ENCODE measurements at regions not wholly inside any gene's neighbourhood (a gene's known extent, or its start where the extent isn't known, plus 50 kb on each side); places are given as distances from the start of the nearest gene placed in this dataset.
A peak's percentile ranks its signal among the peaks of the same experiment; 100 is the strongest.
"Not testable (repeated sequence)": the region's sequence is repeated elsewhere in the genome, so short reads cannot be mapped to it uniquely, and the experiment has no call there.

- H3K27ac Mint-ChIP-seq; H3K27me3 Mint-ChIP-seq (ENCODE audit: low read depth); POLR2A ChIA-PET; H3K9me3 Mint-ChIP-seq; H3K36me3 Mint-ChIP-seq: not testable (repeated sequence)
- H3K4me1 Mint-ChIP-seq, result peaks cover 52% of the 10 kb centered on the region
- DNase-seq (ENCODE audit: low spot score) (peak; percentile 77), ATAC-seq (peak; percentile 70)
- peak overlapping the region; percentile 41; the same call in 1 of the 2 replicates for H3K4me3 Mint-ChIP-seq
- TF ChIP-seq CTCF (IDR thresholded peaks at IDR 0.05), result peak; percentile 55
- CTCF ChIA-PET, result interaction anchor here (0.8 to 1.2 kb wide), 2 partner anchors 9 to 74 kb away, joined by 3 to 4 read pairs; no protein-coding TSS in a partner anchor
Measured at GRCh38 chr11:134941936-134942600, 530.0 kb upstream of the B3GAT1 start.

- DNase-seq (ENCODE audit: low spot score), result no peak
- Mint-ChIP-seq H3K36me3 (peaks cover 12% of the 10 kb centered on the region), H3K9me3 (peaks cover 14% of the 10 kb centered on the region), H3K4me1 (peaks cover 52% of the 10 kb centered on the region), H3K27ac (no peak overlapping the region), H3K27me3 (ENCODE audit: low read depth) (peaks cover 5% of the 10 kb centered on the region), H3K4me3 (no peak overlapping the region)
- ChIA-PET POLR2A (no interaction called here), CTCF (interaction anchor here (0.8 to 1.2 kb wide), 2 partner anchors 8 to 73 kb away, joined by 3 to 4 read pairs; no protein-coding TSS in a partner anchor)
- no peak for TF ChIP-seq ELF4 (CRISPR knock-in tag; IDR thresholded peaks at IDR 0.05; ENCODE audit: low read depth)
- no peak for TF ChIP-seq IRF1 (CRISPR knock-in tag; IDR thresholded peaks at IDR 0.05)
- no peak for TF ChIP-seq FOXK1 (CRISPR knock-in tag; IDR thresholded peaks at IDR 0.05)
- no peak for TF ChIP-seq GABPB1 (CRISPR knock-in tag; IDR thresholded peaks at IDR 0.05)
- no peak for TF ChIP-seq USF1 (CRISPR knock-in tag; IDR thresholded peaks at IDR 0.05)
- TF ChIP-seq ZNF423 (CRISPR knock-in tag; IDR thresholded peaks at IDR 0.05), result no peak
- TF ChIP-seq ZNF416 (CRISPR knock-in tag; IDR thresholded peaks at IDR 0.05), result no peak
- no peak for TF ChIP-seq NR2C2 (CRISPR knock-in tag; IDR thresholded peaks at IDR 0.05)
- TF ChIP-seq ZNF121 (CRISPR knock-in tag; IDR thresholded peaks at IDR 0.05), result no peak
- TF ChIP-seq ZNF317 (CRISPR knock-in tag; IDR thresholded peaks at IDR 0.05; ENCODE audit: borderline replicate concordance, low read depth), result no peak
- no peak for TF ChIP-seq MYBL2 (CRISPR knock-in tag; IDR thresholded peaks at IDR 0.05)
- TF ChIP-seq ATF6 (CRISPR knock-in tag; IDR thresholded peaks at IDR 0.05), result no peak
- TF ChIP-seq TP53 (CRISPR knock-in tag; IDR thresholded peaks at IDR 0.05), result no peak
- no peak for TF ChIP-seq FOXP1 (CRISPR knock-in tag; IDR thresholded peaks at IDR 0.05; ENCODE audit: borderline replicate concordance)
- no peak for TF ChIP-seq GTF2I (CRISPR knock-in tag; conservative IDR thresholded peaks at IDR 0.05)
- TF ChIP-seq ZBTB43 (CRISPR knock-in tag; IDR thresholded peaks at IDR 0.05), result no peak
- TF ChIP-seq E2F1 (CRISPR knock-in tag; IDR thresholded peaks at IDR 0.05), result no peak
- ATAC-seq, result no peak
Measured at GRCh38 chr11:134941326-134941725, 529.3 kb upstream of the B3GAT1 start.

All from WTC11 (cell line).